Activated T-cell treated with anti-CD3 and anti-CD28 coated beads for 24 hours (primary cell): ENCODE measurements at regions not wholly inside any gene's neighbourhood (a gene's known extent, or its start where the extent isn't known, plus 50 kb on each side); places are given as distances from the start of the nearest gene placed in this dataset.
A peak's percentile ranks its signal among the peaks of the same experiment; 100 is the strongest.

Source experiments
- DNase-seq: peaks from one replicate; pipeline ENCODE4 v3.0.0-alpha.2; 2020; ENCODE audit warnings: low read depth

DNA sequence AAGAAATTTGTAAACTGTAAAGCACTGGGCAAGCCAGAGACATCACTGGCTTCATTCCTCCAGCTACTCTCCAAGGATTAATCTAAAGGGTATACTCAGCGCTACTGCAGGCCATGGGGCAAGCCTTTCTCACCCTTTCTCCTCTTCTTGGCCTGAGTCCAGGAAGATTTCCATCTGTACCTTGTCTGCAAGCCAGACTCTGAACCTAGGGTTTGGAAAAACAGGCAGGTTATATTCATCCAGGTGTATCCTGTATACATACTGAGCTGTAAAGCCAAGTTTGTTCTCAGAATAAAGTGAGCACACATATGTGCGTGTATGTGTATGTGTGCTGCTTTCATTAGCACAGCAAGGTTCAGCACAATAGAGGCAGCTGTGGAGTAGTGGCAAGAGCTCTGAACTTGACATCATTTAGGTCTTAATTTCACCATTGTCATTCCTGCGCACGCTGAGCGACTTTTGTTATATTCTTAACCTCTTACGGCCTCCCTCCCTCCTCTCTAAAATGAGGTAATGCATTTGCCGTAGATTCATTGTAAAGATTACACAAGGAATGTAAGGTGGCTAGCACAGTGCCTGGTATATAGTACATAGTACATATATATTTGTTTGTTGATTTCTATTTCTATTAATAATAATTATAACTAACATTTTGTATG, 128.1 kb upstream of the JUN start:
- no peak for DNase-seq

DNA sequence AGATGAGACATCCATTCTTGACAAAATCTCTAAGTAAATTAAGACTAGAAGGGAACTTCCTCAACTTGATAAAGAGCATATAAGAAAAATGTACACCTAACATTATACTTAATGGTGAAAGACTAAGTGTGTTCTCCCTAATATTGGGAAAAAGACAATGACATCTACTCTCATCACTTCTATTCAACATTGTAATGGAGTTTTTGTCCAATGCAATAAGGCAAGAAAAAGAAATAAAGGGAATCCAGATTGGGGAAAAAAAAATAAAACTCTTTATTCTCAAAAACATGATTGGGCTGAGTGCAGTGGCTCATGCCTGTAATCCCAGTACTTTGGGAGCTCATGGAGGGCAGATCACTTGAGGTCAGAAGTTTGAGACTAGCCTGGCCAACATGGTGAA, 131.1 kb upstream of the JUN start:
- no peak for DNase-seq

DNA sequence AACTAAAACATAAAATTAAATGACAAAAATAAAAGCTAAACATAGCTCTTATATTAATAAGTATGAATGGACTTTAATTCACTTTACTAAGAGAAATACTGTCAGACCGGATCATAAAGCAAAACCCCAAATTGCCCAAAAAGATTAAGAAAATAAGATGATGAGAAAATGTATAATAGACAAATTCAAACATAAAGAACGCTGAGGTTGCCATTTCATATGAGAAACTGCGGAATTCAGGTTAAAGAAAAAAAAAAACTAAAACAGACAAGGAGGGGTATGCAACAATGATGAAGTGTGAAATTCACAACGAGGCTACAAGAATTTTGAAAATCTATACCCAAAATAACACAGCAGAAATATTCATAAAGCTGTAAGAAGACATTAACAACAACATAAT, 133.6 kb upstream of the JUN start:
- DNase-seq = no peak

DNA sequence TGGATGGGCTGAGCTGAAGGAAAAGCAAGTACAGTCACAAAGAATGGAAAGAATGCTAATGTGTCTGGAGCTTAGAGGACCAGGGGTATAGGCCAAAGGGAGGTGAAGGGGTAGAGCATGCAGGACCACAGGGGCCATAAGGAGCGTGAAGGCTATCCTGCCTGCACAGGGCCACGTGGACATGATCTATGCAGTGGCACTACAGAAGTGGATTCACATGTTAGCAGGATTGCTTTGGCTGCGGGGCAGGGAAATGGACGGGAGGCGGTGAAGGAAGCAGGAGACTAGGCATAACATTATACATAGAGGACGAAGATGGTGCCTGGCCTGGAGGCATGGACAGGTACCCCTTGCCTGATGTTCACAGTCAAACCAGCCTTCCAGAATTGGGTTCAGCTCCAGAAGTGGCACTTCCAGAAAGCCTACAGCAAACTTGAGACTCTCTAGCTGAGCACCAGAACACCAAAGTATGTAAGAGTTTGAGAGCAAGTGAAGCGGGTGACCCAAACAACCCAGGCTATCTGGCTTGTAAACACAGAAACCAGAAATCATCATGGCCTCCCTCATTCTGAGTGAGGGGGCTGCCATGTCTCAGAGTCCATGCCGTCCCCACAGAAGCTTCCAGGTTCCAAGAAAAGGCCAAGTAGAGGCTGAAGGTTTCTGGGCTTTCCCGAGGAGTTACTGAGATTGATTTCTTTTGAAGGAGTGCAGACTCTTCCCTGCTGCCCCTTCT, 135.5 kb upstream of the JUN start:
- DNase-seq = no peak

DNA sequence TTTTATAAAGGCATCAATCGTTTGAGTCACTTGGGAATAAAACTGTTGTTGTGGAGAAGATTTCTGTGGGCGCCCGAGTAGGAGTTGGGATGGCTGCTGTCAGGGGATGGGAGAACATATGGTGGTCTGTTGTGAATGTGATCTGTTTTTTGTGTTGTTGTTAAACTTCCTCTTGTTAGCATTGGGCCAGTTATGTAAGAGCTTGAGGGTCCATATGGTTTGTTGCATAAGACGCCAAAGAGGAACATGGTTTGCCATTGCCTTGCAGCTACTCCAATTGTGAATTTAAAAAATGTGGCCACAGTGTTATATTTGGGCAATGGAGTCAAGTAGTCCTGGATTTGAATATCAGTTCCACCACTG, 136.1 kb upstream of the JUN start:
- DNase-seq = no peak

DNA sequence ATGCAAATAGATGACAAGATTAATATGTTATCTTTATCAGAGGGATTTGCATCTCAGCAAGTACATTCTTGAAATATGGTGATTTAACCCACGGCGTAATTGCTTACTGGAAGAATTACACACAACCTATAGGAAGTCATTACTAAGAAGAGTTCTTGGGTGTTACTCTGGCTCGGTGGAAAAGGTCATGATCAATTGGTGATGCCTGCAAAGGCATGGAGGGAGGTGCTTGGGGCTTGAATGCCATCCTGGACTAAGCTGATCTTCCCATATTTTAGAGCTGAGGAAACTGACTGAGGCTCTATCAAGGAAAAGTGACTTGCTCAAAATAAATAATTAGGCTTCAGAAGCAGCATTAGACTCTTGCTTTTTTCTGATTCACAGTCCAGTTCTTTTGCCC, 137.5 kb upstream of the JUN start:
- DNase-seq = no peak

DNA sequence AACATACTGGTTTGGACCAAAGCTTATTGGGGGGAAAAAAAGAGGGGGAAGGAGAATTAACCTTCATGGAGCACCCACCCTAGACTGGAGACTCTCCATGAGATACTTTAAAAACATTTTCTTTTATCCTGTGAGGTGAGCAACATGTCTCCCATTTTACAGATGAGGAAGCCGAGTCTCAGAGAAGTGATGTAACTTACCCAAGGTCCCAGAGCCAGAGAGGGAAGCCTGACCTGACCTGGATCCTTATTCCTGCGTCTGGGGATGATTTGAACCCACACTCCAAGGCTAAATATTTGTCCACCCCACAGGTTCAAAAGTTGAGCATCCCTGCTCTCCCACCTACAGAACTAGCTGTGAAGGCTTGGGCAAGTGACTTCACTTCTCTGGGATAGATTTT, 137.9 kb upstream of the JUN start:
- DNase-seq = no peak

DNA sequence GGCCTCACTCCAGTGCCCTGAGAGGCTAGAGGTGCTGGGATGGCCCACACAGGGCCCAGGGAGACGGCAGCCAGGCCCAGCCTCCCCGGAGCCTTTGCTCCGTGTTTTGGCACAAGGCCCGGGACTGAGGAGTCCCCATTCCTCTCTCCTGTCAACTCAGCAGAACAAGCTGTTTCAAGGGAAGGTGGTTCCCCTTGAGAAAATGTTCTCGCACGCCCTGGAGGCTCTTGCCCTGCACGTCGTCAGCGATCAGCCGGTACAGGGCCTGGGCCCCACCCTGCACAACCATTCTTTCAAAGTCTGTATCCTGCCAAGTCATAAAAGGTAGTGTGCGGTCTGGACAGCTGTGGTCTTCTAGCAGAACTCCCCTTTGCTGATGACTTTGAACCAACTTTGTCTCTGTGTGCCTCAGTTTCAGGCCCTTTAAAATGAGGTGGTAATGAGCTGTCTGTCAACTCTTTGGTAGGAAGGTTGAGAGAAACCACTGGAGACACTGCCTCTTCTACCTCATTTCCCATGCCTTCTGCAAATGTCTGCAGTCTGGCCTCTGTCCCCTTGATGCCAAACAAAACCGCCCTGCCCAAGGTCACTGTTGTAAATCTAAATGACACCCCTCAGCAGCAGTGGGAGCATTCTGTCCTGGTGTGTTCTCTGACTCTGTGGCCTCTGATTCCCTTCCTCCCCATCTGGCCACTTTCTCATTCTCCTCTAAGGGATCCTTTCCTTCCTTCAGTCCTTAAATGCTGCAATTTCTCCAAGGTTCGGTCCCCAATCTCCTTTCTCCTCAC, 138.6 kb upstream of the JUN start:
- peak; percentile 25 for DNase-seq

DNA sequence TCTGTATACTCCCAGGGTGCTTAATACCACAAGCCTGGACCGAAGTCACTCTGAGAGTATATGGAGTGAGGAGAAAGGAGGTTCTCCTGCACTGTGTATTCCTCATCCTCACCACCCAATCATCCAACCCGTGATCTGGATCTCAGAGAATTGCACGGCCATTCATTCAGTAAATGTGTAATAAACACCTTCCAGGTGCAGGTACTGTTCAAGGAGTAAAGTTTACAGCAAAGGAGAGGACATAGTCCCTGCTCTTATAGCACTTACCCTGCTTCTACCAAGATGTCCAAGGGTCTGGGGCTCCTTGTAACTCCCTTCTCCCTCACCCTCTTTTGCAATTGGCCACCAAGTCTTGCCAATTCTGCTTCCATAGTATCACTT, 139.2 kb upstream of the JUN start:
- DNase-seq = no peak

DNA sequence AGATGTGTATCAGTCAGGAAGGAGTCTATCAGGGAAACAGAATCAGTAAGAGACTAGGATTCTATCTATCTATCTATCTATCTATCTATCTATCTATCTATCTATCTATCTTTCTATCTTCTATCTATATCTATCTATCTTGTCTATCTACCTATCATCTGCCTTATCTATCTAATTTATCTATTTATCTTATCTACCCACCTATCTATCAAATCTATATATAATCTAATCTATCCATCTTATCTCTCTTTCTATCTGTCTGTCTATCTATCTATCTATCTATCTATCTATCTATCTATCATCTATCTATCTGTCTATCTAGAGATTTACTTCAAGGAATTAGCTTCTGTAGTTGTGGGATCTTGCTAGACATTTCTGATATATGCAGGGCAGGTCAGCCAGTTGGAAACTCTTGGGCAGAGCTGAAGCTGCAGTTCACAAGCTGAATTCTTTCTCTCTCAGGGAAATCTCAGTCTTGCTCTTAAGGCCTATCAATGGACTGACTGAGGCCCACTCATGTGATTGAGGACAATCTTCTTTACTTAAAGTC, 140.2 kb upstream of the JUN start:
- no peak for DNase-seq

DNA sequence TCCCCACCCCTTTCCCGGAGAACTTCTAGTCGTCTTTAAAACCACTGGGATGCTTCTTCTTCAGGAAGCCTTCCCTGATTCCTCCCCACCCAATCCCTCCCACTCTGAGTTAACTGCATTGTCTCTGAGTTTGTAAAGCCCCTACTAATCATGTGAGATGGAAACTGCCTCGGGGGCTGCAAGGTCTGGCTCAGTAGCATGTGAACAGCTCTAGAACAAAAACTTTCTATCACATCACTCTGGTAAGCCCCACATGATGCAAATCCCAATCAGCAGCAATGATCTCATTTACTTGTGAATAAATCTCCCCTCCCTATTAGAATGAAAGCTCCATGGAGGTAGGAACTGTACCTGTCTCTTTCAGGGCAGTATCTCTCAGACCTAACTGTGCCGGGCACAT, 141.0 kb upstream of the JUN start:
- DNase-seq = no peak

DNA sequence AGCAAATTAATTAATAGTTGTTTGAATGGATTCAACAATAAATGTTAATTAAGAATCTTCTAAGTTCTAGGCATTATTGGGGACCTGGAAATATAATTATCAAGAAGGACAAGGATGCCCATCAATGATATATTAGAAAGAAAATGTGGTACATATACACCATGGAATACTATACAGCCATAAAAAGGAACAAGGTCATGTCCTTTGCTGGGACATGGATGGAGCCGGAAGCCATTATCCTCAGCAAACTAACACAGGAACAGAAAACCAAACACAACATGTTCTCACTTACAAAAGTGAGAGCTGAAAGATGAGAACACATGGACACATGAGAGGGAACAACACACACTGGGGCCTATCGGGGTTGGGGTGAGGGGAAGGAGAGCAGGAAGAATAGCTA, 141.4 kb upstream of the JUN start:
- no peak for DNase-seq

DNA sequence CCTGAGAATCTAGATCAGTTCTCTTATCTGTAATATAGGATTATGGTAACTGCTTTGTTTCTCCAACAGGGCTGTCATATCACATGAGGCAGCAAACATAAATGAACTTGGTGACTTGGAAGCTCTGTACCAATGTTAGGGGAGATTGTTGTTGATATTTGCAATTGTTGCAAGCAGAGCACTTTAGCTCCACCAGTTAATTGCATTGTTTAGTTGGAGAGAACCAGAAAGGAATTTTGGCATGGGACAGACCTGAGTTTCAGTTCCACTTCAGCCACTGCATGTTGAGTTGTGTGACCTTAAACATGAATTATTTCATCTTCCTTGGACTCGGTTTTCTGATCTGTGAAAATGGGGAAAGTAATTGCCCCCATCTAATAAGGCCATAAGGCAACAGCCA, 142.3 kb upstream of the JUN start:
- no peak for DNase-seq

DNA sequence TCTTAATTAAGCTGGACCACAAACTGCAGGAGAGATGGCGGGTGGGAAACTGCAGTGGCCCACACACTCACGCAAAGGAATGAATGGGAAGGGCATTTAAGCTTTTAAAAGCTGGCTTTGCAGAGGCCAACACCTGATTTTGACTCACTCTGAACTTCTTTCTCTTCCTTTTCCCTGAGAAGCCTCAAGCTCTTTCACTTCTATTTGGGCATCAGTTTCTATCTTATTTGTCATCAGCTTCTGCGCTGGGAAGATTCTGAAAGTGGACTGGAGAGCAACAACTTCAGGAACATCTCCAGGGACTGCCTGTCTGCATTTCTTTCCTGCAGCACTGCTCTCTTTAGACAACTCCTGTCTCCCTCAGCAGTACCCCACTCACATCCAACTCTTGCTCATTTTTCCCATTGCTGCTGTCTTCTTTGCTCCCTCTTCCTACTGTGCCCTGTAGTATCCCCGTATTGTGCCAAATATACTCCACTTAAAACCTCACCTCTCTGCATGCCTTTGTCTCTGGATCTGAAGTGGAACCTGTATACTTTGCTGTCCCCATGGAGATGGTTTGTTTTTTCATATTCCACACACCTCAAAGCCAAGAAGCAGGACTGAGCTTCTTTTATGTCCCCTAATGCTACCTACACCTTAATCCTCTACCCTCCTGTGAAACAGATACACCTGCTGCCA, 143.3 kb upstream of the JUN start:
- DNase-seq = no peak

DNA sequence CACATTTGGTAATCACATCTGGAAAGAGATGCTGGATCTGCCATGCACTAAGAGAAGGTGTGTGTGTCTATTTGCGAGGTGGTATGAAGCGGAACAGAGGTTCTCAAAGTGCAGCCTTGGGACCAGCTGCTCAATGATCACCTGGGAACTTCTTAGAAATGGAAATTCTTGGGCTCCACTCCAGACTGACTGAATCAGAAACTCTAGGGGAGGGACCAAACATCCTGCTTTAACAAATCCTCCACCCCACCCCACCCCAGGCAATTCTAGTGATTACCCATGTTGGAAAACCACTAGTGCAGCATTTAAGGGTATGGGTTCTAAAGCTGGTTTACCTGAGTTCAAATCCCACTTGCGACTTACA, 143.9 kb upstream of the JUN start:
- DNase-seq = no peak

DNA sequence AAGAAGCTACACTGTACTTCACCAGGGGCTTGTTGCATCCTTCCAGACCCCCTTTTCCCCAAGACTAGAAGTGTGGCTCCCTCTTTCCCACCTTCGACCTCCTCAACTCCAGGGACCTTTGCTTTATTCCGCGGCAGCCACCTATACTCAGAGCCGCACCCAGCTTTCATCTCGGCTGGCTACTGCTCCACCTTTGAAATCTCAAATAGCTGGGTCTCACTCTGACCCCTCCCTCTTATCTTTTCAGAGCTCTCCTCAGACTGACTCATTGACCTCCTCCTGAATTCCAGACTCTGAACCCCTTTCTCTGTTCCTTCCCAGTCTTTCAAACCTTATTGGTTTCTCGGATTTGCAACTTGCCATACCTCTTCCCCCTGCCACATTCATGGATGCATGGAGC, 144.7 kb upstream of the JUN start:
- DNase-seq = no peak

DNA sequence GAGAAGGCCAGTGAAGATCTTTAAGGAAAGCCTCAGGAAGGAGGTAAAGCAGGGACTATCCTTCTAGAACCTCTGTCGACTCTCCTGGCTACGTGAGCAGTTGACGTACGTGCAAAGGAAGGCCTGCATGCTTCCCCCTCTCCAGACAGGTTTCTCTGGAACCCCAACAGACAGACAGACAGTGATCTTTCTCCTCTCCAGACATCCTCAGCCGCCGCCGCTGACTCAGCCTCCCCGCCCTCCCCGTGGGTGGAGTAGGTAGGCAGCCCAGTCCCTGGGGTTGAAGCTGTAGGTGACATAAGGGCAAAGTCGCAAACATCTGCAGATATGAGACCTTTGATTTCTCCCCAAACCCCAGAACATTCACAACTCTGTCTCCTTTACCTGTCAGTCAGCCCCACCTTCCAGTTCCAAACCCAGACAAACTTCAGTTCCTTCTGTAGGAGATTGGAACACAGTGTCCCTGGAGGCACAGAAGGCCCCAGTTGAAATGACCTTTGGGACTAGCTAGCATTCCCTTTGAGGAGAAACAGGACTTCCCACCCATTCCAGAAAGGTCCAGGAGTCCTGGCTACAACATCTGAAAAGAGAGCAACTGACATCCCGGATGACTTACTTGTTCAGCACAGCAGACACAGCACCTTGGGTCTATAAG, 146.0 kb upstream of the JUN start:
- peak; percentile 24 for DNase-seq

DNA sequence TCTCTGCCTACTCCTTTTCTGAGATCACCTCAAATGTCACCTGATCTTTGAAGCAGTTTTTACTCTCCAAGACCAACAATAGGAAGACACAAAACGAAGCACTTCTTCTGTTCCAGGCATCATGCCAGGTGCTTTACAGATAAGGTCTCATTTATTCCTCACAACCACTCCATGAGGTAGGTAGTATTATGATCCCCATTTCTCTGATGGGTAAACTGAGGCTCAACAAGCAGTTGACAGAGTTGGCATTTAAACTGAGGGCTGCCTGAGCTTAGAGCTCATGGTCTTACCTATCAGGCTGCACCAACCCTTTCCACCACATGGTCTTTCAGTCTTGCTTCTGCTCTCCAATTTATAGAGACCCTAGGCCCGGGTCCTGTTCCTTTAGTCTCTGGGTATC, 147.2 kb upstream of the JUN start:
- DNase-seq = no peak

DNA sequence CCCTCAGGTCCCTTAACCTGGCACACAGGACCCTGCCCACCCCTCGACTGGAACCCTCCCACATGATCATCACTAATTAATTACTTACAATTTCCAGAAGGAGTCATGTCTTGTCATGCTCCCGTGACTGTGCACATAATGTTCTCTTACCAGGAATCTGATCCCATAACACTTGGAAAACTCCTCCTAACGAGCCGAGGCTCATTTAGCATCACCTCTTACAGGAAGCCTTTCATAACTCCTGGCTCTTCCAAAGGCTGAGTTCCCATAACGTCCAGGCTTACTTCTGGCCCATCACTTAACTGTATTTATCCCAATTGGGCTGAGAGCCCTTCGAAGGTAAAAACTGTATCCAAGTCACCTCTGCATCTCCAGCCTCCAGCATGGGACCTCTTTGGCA, 147.9 kb upstream of the JUN start:
- no peak for DNase-seq

DNA sequence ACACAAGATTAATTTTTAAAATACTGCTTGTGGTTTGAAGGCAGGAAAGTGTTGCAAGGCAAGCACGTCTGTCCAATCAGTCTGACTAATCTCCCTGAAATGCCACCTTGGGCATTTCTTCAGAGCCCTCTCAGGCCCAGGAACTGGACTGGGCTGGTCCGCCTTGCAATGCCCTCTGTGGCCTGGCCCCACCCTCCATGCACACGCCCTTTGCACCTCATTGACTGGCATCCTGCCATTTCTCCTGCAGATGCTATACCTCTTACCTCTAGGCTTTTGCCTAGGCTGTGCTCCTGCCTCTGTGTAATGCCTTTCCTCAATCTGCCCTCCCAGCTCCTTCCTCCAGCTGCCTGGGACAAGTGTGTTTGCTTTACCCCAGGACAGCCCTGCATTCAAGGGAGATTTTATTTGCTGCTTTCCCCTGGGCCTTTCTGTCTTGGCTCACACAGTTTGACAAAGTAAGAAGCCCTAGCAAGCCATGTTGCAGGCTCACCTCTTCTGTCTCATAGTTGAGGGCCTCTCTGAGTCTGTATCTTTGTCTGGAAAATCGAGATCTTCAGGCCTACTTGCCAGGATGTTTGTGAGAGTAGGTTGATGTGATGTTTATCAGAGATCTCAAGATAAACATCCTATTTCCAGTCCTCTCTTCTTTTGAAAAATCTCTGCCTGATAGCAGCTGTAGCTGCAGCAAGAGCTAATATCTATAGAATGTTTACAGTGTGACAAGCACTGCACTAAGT, 149.2 kb upstream of the JUN start:
- no peak for DNase-seq

DNA sequence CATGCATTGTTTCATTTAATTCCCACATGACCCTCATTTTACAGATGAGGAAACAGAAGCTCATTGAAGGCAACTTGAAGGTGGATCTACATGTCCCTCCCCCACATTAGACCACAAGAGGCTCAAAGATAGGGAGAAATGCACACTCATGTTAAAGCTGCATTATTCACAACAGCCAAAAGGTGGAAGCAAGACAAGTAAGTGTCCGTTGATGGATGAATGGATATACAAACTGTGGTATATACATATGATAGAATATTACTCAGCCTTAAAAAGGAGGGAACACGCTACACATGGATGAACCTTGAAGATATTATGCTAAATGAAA, 149.7 kb upstream of the JUN start:
- DNase-seq = no peak

DNA sequence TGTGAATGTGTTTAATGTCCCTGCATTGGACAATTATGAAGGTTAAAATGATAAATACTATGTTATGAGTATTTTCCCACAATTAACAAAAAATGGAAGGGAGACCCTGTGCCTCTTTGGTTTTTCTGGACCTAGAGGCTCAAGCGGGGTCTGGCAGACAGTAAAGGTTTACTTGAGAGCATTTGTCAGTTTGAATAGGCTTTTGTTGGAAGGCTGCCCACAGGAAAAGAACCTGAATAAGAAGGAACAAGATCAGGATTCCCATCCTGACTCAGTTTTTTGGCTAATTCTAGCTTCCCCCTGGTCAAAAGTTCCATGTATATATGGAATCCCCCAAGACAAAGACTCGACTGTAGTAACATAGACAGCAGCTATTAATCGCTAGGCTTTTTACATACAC, 150.9 kb upstream of the JUN start:
- no peak for DNase-seq
